ENCODE measurements at regions not wholly inside any gene's neighbourhood (a gene's known extent, or its start where the extent isn't known, plus 50 kb on each side); places are given as distances from the start of the nearest gene placed in this dataset.

DNA sequence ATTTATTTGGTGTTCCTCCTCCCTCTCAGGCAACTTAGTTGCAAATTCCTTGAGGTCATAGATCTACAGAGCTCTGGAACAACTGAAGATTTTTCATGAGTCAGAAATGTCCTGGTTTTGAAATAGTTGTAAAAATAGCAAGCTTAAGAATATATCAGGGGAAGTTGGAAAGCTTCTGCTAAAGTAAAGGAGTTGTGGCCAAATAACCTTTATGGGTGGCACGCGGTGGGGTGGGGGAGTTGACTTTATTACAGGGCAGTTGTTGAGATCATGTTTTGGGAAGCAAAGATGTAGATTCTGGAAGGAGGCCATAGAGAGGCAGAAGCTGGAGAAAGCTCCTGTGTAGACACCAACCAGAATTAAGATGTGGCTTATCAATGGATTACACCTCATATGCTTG, 326.0 kb upstream of the MTPN start:
- intact Hi-C loops (cut with micrococcal nuclease): no loop called here
- H3K27me3 ChIP-seq (ENCODE audit: control insufficient read depth in 2 of 2, insufficient read depth in 2 of 2, low read length in 2 of 2): no peaks in the 10 kb centered on the region
- H3K9me3 ChIP-seq (replicated peaks; ENCODE audit: control insufficient read depth, insufficient read depth, low read length): no peaks in the 10 kb centered on the region
- no peaks in the 10 kb centered on the region for H3K36me3 ChIP-seq (ENCODE audit: control insufficient read depth in 2 of 2, extremely low read depth in 1 of 2, insufficient read depth in 2 of 2, low read length in 2 of 2)
- ChIA-PET CTCF (no interaction called here), POLR2A (no interaction called here)
- H3K9me1 ChIP-seq (replicated peaks; ENCODE audit: control insufficient read depth, extremely low read depth, insufficient read depth, low read length): no peaks in the 10 kb centered on the region
- H3K4me1 ChIP-seq (ENCODE audit: control insufficient read depth, extremely low read depth, insufficient read depth, low read length): no peaks in the 10 kb centered on the region
- no peak overlapping the region for H3K27ac ChIP-seq (ENCODE audit: insufficient read depth, low read depth, low read length)
- no peaks in the 10 kb centered on the region for H4K20me1 ChIP-seq (replicated peaks; ENCODE audit: control insufficient read depth, extremely low read depth, insufficient read depth, low read length)
- H2AFZ ChIP-seq (ENCODE audit: low read depth, low read length): no peak overlapping the region
- H3K79me2 ChIP-seq (ENCODE audit: control insufficient read depth, insufficient read depth, low read length): no peaks in the 10 kb centered on the region
- H3K4me3 ChIP-seq (replicated peaks in 1 of 3; ENCODE audit: insufficient read depth in 1 of 3, low read depth in 1 of 3, low read length in 3 of 3): no peak overlapping the region
- FAIRE-seq (no peak), DNase-seq (ENCODE audit: low read depth, low spot score) (no peak)
- no peak overlapping the region for H3K9ac ChIP-seq (replicated peaks; ENCODE audit: extremely low read depth, insufficient read depth, low read length)
- H3K4me2 ChIP-seq (ENCODE audit: insufficient read depth, low read length): no peak overlapping the region
- dilution Hi-C loops (cut with MboI; ENCODE audit: extremely low pct_ligation_motif_present, low sequenced_read_pairs): no loop called here
- no TSS peak for BruUV-seq (replicated peaks)
- TF ChIP-seq FOS (IDR thresholded peaks at IDR 0.05; ENCODE audit: borderline replicate concordance, insufficient read depth, low read length): no peak
- no peak for TF ChIP-seq POLR2A (IDR thresholded peaks at IDR 0.05; ENCODE audit: low read depth, low read length)
- TF ChIP-seq MYC (IDR thresholded peaks at IDR 0.05; ENCODE audit: low read depth, low read length): no peak
- no peak for TF ChIP-seq GATA2 (IDR thresholded peaks at IDR 0.05; ENCODE audit: insufficient read depth, insufficient read length, low read depth, low read length)
- TF ChIP-seq, protein P1, sequence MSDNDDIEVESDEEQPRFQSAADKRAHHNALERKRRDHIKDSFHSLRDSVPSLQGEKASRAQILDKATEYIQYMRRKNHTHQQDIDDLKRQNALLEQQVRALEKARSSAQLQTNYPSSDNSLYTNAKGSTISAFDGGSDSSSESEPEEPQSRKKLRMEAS (IDR thresholded peaks at IDR 0.05; ENCODE audit: insufficient read depth, insufficient read length): no peak
- TF ChIP-seq POLR2AphosphoS5 (IDR thresholded peaks at IDR 0.05; ENCODE audit: insufficient read depth, low read depth, low read length): no peak

DNA sequence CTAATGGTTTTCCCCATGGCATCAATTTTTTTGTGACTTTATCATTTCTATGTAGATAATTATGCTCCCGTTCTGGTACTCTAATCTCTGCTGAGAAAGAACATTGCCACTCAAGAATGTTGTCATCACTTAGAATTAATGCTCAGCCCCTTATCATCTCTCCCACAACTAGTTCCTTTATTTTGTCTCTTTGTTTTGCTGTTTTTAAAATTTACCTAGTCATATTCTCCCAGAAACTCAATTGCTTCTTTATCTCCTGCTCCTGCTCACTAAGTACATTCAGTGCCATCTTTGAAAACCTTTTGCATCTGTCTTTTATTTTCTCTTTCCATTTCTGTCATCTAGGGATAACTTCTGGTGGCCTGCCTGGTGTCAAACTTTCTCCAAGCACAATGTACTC, 324.9 kb upstream of the MTPN start:
- H3K9me3 ChIP-seq (replicated peaks; ENCODE audit: control insufficient read depth, insufficient read depth, low read length): peaks cover 2% of the 10 kb centered on the region
- H3K27me3 ChIP-seq (ENCODE audit: control insufficient read depth in 2 of 2, insufficient read depth in 2 of 2, low read length in 2 of 2): no peaks in the 10 kb centered on the region
- ChIA-PET CTCF (no interaction called here), POLR2A (no interaction called here)
- no peaks in the 10 kb centered on the region for H3K36me3 ChIP-seq (ENCODE audit: control insufficient read depth in 2 of 2, extremely low read depth in 1 of 2, insufficient read depth in 2 of 2, low read length in 2 of 2)
- BruUV-seq (replicated peaks): no TSS peak
- no peak overlapping the region for H2AFZ ChIP-seq (ENCODE audit: low read depth, low read length)
- no peaks in the 10 kb centered on the region for H3K4me1 ChIP-seq (ENCODE audit: control insufficient read depth, extremely low read depth, insufficient read depth, low read length)
- H3K27ac ChIP-seq (ENCODE audit: insufficient read depth, low read depth, low read length): no peak overlapping the region
- intact Hi-C loops (cut with micrococcal nuclease): no loop called here
- no peak for FAIRE-seq
- no peak overlapping the region for H3K4me3 ChIP-seq (replicated peaks in 1 of 3; ENCODE audit: insufficient read depth in 1 of 3, low read depth in 1 of 3, low read length in 3 of 3)
- H3K9me1 ChIP-seq (replicated peaks; ENCODE audit: control insufficient read depth, extremely low read depth, insufficient read depth, low read length): no peaks in the 10 kb centered on the region
- no peak for DNase-seq (ENCODE audit: low read depth, low spot score)
- TF ChIP-seq POLR2AphosphoS5 (IDR thresholded peaks at IDR 0.05; ENCODE audit: insufficient read depth, low read depth, low read length) (no peak), GATA2 (IDR thresholded peaks at IDR 0.05; ENCODE audit: insufficient read depth, insufficient read length, low read depth, low read length) (no peak), POLR2A (IDR thresholded peaks at IDR 0.05; ENCODE audit: low read depth, low read length) (no peak)
- TF ChIP-seq, protein P2, sequence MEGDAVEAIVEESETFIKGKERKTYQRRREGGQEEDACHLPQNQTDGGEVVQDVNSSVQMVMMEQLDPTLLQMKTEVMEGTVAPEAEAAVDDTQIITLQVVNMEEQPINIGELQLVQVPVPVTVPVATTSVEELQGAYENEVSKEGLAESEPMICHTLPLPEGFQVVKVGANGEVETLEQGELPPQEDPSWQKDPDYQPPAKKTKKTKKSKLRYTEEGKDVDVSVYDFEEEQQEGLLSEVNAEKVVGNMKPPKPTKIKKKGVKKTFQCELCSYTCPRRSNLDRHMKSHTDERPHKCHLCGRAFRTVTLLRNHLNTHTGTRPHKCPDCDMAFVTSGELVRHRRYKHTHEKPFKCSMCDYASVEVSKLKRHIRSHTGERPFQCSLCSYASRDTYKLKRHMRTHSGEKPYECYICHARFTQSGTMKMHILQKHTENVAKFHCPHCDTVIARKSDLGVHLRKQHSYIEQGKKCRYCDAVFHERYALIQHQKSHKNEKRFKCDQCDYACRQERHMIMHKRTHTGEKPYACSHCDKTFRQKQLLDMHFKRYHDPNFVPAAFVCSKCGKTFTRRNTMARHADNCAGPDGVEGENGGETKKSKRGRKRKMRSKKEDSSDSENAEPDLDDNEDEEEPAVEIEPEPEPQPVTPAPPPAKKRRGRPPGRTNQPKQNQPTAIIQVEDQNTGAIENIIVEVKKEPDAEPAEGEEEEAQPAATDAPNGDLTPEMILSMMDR (IDR thresholded peaks at IDR 0.05; ENCODE audit: extremely low read depth in 1 of 2, insufficient read depth in 1 of 2, low read depth in 1 of 2, low read length in 2 of 2): no peak
- H3K4me2 ChIP-seq (ENCODE audit: insufficient read depth, low read length): no peak overlapping the region
- no peaks in the 10 kb centered on the region for H4K20me1 ChIP-seq (replicated peaks; ENCODE audit: control insufficient read depth, extremely low read depth, insufficient read depth, low read length)
- no peaks in the 10 kb centered on the region for H3K79me2 ChIP-seq (ENCODE audit: control insufficient read depth, insufficient read depth, low read length)
- dilution Hi-C loops (cut with MboI; ENCODE audit: extremely low pct_ligation_motif_present, low sequenced_read_pairs): no loop called here
- no peak overlapping the region for H3K9ac ChIP-seq (replicated peaks; ENCODE audit: extremely low read depth, insufficient read depth, low read length)

All from endothelial cell of umbilical vein (primary cell).